ENCODE measurements at regions not wholly inside any gene's neighbourhood (a gene's known extent, or its start where the extent isn't known, plus 50 kb on each side); places are given as distances from the start of the nearest gene placed in this dataset.

GRCh38 chr11:134469627-134470026 lies 57.6 kb upstream of the B3GAT1 start:
- no peaks in the 10 kb centered on the region for H3K36me3 Mint-ChIP-seq (ENCODE audit: insufficient read depth in 1 of 3, low read depth in 3 of 3)
- no peaks in the 10 kb centered on the region; a peak in 1 of 5 replicates for H3K9me3 Mint-ChIP-seq
- H3K27ac Mint-ChIP-seq: no peak overlapping the region
- Histone ChIP-seq H4K91ac (ENCODE audit: insufficient read length, low read depth, low read length) (no peak overlapping the region), H4K5ac (ENCODE audit: insufficient read length, low read depth, low read length) (no peak overlapping the region), H2BK20ac (ENCODE audit: low read depth, low read length, poor library complexity, severe bottlenecking) (no peak overlapping the region), H3K4ac (ENCODE audit: low read depth, low read length) (no peak overlapping the region), H2BK120ac (ENCODE audit: low read depth, low read length, poor library complexity, severe bottlenecking) (no peak overlapping the region), H2AK5ac (ENCODE audit: insufficient read length, low read length) (no peak overlapping the region), H3K27me3 (ENCODE audit: insufficient read depth, low read length) (peaks cover 4% of the 10 kb centered on the region; the same call in 1 of the 2 replicates), H3K4me1 (ENCODE audit: insufficient read depth, low read length) (no peaks in the 10 kb centered on the region), H3K56ac (ENCODE audit: insufficient read length, low read depth, low read length) (no peak overlapping the region), H4K8ac (replicated peaks; ENCODE audit: insufficient read length, low read depth, low read length) (no peak overlapping the region), H3K14ac (ENCODE audit: insufficient read depth, low read length) (no peak overlapping the region), H3T11ph (ENCODE audit: low read length) (no peak overlapping the region), H3K9ac (ENCODE audit: extremely low read depth, insufficient read length, low read length) (no peak overlapping the region), H2AFZ (ENCODE audit: low read length) (no peak overlapping the region), H3K79me1 (ENCODE audit: insufficient read depth, low read depth, low read length, poor library complexity, severe bottlenecking) (no peaks in the 10 kb centered on the region), H3K79me2 (ENCODE audit: insufficient read depth, low read length) (no peaks in the 10 kb centered on the region), H3K9me3 (ENCODE audit: control insufficient read depth, low read depth, low read length) (no peaks in the 10 kb centered on the region), H3K23ac (ENCODE audit: insufficient read length, low read depth, low read length) (no peak overlapping the region), H3K18ac (ENCODE audit: insufficient read length, low read depth, low read length) (no peak overlapping the region), H4K20me1 (ENCODE audit: control insufficient read depth, insufficient read depth, insufficient read length) (no peaks in the 10 kb centered on the region), H3K23me2 (ENCODE audit: insufficient read length, low read depth, low read length, poor library complexity, severe bottlenecking) (no peaks in the 10 kb centered on the region), H2BK15ac (ENCODE audit: low read depth, low read length) (no peak overlapping the region), H3K4me2 (ENCODE audit: insufficient read depth, insufficient read length, low read length) (no peak overlapping the region), H3K27ac (ENCODE audit: insufficient read length, low read depth, low read length) (no peak overlapping the region), H2BK12ac (ENCODE audit: insufficient read length, low read depth, low read length) (no peak overlapping the region), H2BK5ac (ENCODE audit: insufficient read length, low read length) (no peak overlapping the region)
- no peak for TF ChIP-seq CTCF (conservative IDR thresholded peaks at IDR 0.05)
- WGBS (ENCODE audit: extremely low coverage, insufficient read length, low lambda C conversion rate): no CpG with 5 or more reads among the region's 3 CpGs
- H3K4me3 Mint-ChIP-seq: no peak overlapping the region
- DNase-seq: no peak
- H3K4me1 Mint-ChIP-seq: peaks cover 14 to 20% of the 10 kb centered on the region in 2 experiments
- H3K27me3 Mint-ChIP-seq (ENCODE audit: low read depth): peaks cover 63% of the 10 kb centered on the region
